Ammon's horn (tissue), 1 donor: ENCODE measurements at regions not wholly inside any gene's neighbourhood (a gene's known extent, or its start where the extent isn't known, plus 50 kb on each side); places are given as distances from the start of the nearest gene placed in this dataset.

ENCODE experiments used
- DNase-seq: peaks from one replicate; pipeline ENCODE4 v3.0.0-alpha.2; 2016; ENCODE audit warnings: low spot score

- no peak for DNase-seq
Observed at GRCh38 chr10:34868589-34868988, 53.5 kb upstream of the PARD3 start.

- no peak for DNase-seq
Observed at GRCh38 chr10:34866848-34867247, 51.8 kb upstream of the PARD3 start.
